ENCODE measurements at regions not wholly inside any gene's neighbourhood (a gene's known extent, or its start where the extent isn't known, plus 50 kb on each side); places are given as distances from the start of the nearest gene placed in this dataset.

GRCh38 chr5:90307782-90308181 is 101.8 kb downstream of the CETN3 start:
- Histone ChIP-seq H3K4me3 (no peak overlapping the region), H3K27me3 (ENCODE audit: low read depth) (no peaks in the 10 kb centered on the region), H3K9me3 (replicated peaks) (no peaks in the 10 kb centered on the region), H3K36me3 (no peaks in the 10 kb centered on the region), H3K27ac (replicated peaks) (no peak overlapping the region), H3K4me1 (no peaks in the 10 kb centered on the region)
- no peak for DNase-seq
- intact Hi-C loops (cut with micrococcal nuclease): no loop called here
- no peak for TF ChIP-seq CTCF (IDR thresholded peaks at IDR 0.05; ENCODE audit: borderline replicate concordance)

- intact Hi-C loops (cut with micrococcal nuclease): no loop called here
- Histone ChIP-seq H3K27ac (replicated peaks) (no peak overlapping the region), H3K4me3 (no peak overlapping the region), H3K4me1 (no peaks in the 10 kb centered on the region), H3K36me3 (no peaks in the 10 kb centered on the region), H3K27me3 (ENCODE audit: low read depth) (no peaks in the 10 kb centered on the region), H3K9me3 (replicated peaks) (no peaks in the 10 kb centered on the region)
- DNase-seq: no peak
- no peak for TF ChIP-seq CTCF (IDR thresholded peaks at IDR 0.05; ENCODE audit: borderline replicate concordance)
These were observed 102.2 kb downstream of the CETN3 start for GRCh38 chr5:90307322-90307721.

- H3K27ac ChIP-seq (replicated peaks): no peak overlapping the region
- no peak for DNase-seq
- TF ChIP-seq CTCF (IDR thresholded peaks at IDR 0.05; ENCODE audit: borderline replicate concordance): no peak
- no peak overlapping the region for H3K4me3 ChIP-seq
- H3K36me3 ChIP-seq: no peaks in the 10 kb centered on the region
- H3K27me3 ChIP-seq (ENCODE audit: low read depth): no peaks in the 10 kb centered on the region
- no peaks in the 10 kb centered on the region for H3K4me1 ChIP-seq
- H3K9me3 ChIP-seq (replicated peaks): no peaks in the 10 kb centered on the region
- intact Hi-C loops (cut with micrococcal nuclease): no loop called here
These were observed 102.9 kb downstream of the CETN3 start for GRCh38 chr5:90306613-90307012.

GRCh38 chr5:90305041-90305720 is 104.4 kb downstream of the CETN3 start:
- DNase-seq: no peak
- Histone ChIP-seq H3K27me3 (ENCODE audit: low read depth) (no peaks in the 10 kb centered on the region), H3K9me3 (replicated peaks) (no peaks in the 10 kb centered on the region), H3K4me3 (no peak overlapping the region), H3K36me3 (no peaks in the 10 kb centered on the region), H3K27ac (replicated peaks) (no peak overlapping the region), H3K4me1 (no peaks in the 10 kb centered on the region)
- intact Hi-C loops (cut with micrococcal nuclease): no loop called here
- no peak for TF ChIP-seq CTCF (IDR thresholded peaks at IDR 0.05; ENCODE audit: borderline replicate concordance)

- no peak for TF ChIP-seq CTCF (IDR thresholded peaks at IDR 0.05; ENCODE audit: borderline replicate concordance)
- Histone ChIP-seq H3K27me3 (ENCODE audit: low read depth) (no peaks in the 10 kb centered on the region), H3K27ac (replicated peaks) (no peak overlapping the region), H3K4me3 (no peak overlapping the region), H3K36me3 (no peaks in the 10 kb centered on the region), H3K9me3 (replicated peaks) (no peaks in the 10 kb centered on the region), H3K4me1 (no peaks in the 10 kb centered on the region)
- intact Hi-C loops (cut with micrococcal nuclease): no loop called here
- no peak for DNase-seq
These were observed 108.3 kb downstream of the CETN3 start for GRCh38 chr5:90301248-90301647.

Data from left ventricle myocardium inferior (tissue), 1 donor.